ENCODE measurements at regions not wholly inside any gene's neighbourhood (a gene's known extent, or its start where the extent isn't known, plus 50 kb on each side); places are given as distances from the start of the nearest gene placed in this dataset.

DNA sequence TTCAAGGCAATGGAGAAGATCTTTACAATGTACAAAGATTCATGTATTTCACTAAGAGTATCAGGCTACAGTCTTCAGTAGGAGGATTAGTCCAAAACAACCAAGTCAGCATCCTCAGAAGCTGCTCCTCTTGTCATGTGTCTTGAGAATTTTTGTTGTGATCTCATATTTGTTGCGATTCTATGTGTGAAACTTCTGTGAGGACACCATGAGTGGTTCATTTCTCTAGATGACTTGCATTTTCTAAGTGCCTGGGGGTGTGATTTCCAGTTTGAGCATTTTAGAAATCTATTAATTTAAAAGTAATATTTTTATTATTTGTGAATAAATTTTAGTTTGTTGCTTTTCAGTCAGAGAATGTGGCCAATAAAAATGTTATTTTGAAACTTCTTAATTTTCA, 94.5 kb downstream of the RAP2A start:
- no peak overlapping the region for H3K27ac ChIP-seq
- H3K27me3 ChIP-seq, result no peaks in the 10 kb centered on the region
- H3K4me3 ChIP-seq, result no peak overlapping the region
- H3K4me1 ChIP-seq, result no peaks in the 10 kb centered on the region
- DNase-seq (no peak), ATAC-seq (no peak)
- TF ChIP-seq, protein P1, sequence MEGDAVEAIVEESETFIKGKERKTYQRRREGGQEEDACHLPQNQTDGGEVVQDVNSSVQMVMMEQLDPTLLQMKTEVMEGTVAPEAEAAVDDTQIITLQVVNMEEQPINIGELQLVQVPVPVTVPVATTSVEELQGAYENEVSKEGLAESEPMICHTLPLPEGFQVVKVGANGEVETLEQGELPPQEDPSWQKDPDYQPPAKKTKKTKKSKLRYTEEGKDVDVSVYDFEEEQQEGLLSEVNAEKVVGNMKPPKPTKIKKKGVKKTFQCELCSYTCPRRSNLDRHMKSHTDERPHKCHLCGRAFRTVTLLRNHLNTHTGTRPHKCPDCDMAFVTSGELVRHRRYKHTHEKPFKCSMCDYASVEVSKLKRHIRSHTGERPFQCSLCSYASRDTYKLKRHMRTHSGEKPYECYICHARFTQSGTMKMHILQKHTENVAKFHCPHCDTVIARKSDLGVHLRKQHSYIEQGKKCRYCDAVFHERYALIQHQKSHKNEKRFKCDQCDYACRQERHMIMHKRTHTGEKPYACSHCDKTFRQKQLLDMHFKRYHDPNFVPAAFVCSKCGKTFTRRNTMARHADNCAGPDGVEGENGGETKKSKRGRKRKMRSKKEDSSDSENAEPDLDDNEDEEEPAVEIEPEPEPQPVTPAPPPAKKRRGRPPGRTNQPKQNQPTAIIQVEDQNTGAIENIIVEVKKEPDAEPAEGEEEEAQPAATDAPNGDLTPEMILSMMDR (IDR thresholded peaks at IDR 0.05), result no peak
- H3K9me3 ChIP-seq, result no peaks in the 10 kb centered on the region
- H3K36me3 ChIP-seq, result no peaks in the 10 kb centered on the region
- intact Hi-C loops (cut with DNase I), result no loop called here

DNA sequence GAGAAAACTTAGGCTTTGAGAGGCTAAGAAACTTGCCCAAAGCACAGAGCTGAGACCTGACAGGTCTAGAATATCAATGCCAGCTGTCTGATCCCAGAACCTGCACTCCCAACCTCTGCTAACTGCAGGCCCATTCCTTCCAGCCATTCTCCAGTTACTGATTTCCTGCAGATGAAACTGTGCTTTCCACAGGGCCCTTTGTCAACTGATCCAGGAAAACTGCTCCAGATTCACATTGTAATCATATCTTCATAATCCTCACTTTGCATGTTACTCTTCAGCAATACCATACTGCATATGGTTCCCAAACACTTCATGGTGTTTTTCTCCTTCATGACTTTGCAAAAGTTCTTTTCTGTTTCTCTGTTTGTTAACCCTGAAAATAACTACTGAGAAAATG, 100.6 kb downstream of the RAP2A start:
- intact Hi-C loops (cut with DNase I), result no loop called here
- Histone ChIP-seq H3K27me3 (no peaks in the 10 kb centered on the region), H3K4me3 (no peak overlapping the region), H3K9me3 (no peaks in the 10 kb centered on the region), H3K27ac (no peak overlapping the region), H3K4me1 (no peaks in the 10 kb centered on the region), H3K36me3 (no peaks in the 10 kb centered on the region)
- DNase-seq (no peak), ATAC-seq (no peak)
- TF ChIP-seq, protein P1 (IDR thresholded peaks at IDR 0.05), result no peak

DNA sequence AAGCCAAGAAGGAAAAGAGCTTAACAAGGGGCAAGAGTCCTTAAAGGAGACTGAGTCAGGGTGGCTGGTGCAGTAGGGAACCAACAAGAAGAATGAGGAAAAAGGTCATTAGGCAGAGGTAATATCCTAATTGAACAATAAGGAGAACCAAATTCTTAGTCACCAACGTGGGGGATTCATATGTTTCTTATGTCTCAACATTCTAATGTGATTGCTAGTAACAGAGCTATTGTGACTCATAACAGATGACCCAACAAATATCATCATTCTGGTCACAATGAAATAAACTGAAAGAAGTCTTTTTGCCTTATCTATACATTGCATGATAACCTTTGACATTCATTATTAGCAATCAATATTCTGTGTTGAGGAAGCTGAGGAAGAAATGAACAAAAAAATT, 101.6 kb downstream of the RAP2A start:
- TF ChIP-seq, protein P1 (IDR thresholded peaks at IDR 0.05), result no peak
- Histone ChIP-seq H3K4me1 (no peaks in the 10 kb centered on the region), H3K4me3 (no peak overlapping the region), H3K36me3 (no peaks in the 10 kb centered on the region), H3K27me3 (no peaks in the 10 kb centered on the region), H3K27ac (no peak overlapping the region), H3K9me3 (no peaks in the 10 kb centered on the region)
- intact Hi-C loops (cut with DNase I), result no loop called here
- no peak for DNase-seq
- ATAC-seq, result no peak

DNA sequence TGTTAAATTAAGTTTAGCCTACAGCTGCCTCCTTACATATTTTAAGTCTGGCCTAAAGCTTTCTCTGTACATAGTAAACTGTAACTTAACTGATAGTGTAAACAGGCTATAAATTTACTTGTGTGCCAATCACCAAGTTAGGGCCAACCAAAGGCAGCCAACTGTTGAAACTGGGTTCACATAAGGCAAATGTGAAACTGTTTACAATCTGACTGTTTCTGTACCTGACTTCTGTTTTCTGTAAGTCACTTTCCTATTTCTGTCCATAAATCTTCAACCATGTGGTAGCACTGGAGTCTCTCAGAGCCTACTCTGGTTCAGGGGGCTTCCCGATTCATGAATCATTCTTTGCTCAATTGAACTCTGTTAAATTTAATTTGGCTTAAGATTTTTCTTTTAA, 103.1 kb downstream of the RAP2A start:
- H3K9me3 ChIP-seq, result no peaks in the 10 kb centered on the region
- TF ChIP-seq, protein P1 (IDR thresholded peaks at IDR 0.05), result no peak
- DNase-seq (no peak), ATAC-seq (no peak)
- H3K27me3 ChIP-seq, result no peaks in the 10 kb centered on the region
- no peaks in the 10 kb centered on the region for H3K4me1 ChIP-seq
- H3K36me3 ChIP-seq, result no peaks in the 10 kb centered on the region
- intact Hi-C loops (cut with DNase I), result no loop called here
- no peak overlapping the region for H3K4me3 ChIP-seq
- no peak overlapping the region for H3K27ac ChIP-seq

DNA sequence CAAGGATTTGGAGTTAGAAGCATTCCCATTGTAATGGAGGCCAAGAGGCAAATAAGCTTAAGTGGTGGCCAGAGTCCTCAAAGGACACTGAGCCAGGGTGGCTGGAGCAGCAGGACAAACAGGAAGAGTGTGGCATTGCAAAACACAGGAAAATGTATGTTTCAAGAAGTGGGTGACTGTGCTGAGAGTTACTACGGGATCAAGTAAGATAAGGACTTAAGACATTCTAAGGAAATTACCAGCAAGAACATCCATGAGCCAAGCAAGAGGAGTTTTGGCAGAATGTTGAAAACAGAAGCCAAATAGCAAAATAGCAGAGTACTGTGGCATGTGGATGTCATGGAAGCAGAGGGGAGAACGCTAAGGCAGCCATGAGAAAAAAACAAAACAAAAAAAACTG, 104.2 kb downstream of the RAP2A start:
- intact Hi-C loops (cut with DNase I), result no loop called here
- ATAC-seq, result peak; percentile 53
- no peaks in the 10 kb centered on the region for H3K9me3 ChIP-seq
- DNase-seq, result no peak
- H3K27ac ChIP-seq, result no peak overlapping the region
- no peak overlapping the region for H3K4me3 ChIP-seq
- no peaks in the 10 kb centered on the region for H3K4me1 ChIP-seq
- H3K36me3 ChIP-seq, result no peaks in the 10 kb centered on the region
- no peaks in the 10 kb centered on the region for H3K27me3 ChIP-seq
- TF ChIP-seq, protein P1 (IDR thresholded peaks at IDR 0.05), result no peak
